ENCODE measurements at regions not wholly inside any gene's neighbourhood (a gene's known extent, or its start where the extent isn't known, plus 50 kb on each side); places are given as distances from the start of the nearest gene placed in this dataset.

DNA sequence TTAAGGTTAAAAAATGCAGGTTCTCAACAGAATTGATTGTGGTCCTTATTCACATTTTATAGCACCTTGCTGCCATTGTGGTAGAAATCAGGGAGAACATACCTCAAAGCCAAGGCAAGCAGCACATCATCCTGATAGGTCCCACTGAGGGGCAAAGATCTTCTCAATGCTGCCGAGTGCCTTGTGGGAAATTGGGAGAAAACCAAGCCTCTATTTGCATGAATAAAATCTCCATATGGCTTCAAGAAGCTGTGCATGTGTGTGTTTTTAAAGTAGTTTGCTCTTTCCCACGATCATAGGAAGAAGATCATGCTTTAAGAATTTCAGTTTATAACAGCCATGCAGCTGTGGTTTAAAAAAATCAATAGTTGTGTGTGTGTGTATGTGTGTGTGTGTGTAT lies 216.9 kb upstream of the FBXL7 start (continued):
- TF ChIP-seq E2F6 (IDR thresholded peaks at IDR 0.05) (no peak), KDM5A (IDR thresholded peaks at IDR 0.05; ENCODE audit: low read length) (no peak), SP1 (IDR thresholded peaks at IDR 0.05; ENCODE audit: low read depth, low read length) (no peak), NANOG (IDR thresholded peaks at IDR 0.05; ENCODE audit: insufficient read depth, low read depth, low read length, poor library complexity, severe bottlenecking) (no peak)

Data from H1 (cell line).